ENCODE measurements at regions not wholly inside any gene's neighbourhood (a gene's known extent, or its start where the extent isn't known, plus 50 kb on each side); places are given as distances from the start of the nearest gene placed in this dataset.

DNA sequence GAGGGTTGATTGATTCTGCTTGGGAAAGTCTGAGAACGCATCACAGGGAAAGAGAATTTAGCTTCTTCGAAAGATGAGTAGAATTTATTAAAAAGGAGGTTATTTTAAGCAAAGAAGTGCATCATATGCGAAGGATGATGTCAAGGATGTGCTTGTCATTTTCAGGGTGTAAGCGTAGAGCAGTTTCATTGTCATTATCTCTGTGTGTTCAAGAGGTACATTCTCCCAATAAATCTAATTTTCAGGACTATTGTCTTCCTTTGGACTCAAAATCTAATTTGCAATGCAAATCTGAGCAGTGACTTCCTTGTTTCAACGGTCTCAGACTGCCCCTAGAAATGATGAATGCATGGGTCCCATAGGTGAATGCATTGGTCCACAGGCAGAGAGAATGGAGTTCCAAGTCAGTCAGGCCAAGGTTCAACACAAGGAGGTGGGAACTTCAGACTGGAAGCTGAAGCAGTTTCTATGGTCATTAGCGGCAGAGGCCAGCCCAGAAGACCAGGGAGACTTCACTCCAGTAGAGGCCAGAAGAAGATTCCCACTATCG is 99.8 kb downstream of the CDC42EP3 start:
- TF ChIP-seq BHLHE40 (IDR thresholded peaks at IDR 0.05; ENCODE audit: low read depth, low read length) = no peak
- TF ChIP-seq POLR2A (IDR thresholded peaks at IDR 0.05; ENCODE audit: low read length) = no peak
- TF ChIP-seq CTCF (IDR thresholded peaks at IDR 0.05) = no peak
- TF ChIP-seq, protein P1, sequence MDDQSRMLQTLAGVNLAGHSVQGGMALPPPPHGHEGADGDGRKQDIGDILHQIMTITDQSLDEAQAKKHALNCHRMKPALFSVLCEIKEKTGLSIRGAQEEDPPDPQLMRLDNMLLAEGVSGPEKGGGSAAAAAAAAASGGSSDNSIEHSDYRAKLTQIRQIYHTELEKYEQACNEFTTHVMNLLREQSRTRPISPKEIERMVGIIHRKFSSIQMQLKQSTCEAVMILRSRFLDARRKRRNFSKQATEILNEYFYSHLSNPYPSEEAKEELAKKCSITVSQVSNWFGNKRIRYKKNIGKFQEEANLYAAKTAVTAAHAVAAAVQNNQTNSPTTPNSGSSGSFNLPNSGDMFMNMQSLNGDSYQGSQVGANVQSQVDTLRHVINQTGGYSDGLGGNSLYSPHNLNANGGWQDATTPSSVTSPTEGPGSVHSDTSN (IDR thresholded peaks at IDR 0.05) = no peak
- TF ChIP-seq, protein P2, sequence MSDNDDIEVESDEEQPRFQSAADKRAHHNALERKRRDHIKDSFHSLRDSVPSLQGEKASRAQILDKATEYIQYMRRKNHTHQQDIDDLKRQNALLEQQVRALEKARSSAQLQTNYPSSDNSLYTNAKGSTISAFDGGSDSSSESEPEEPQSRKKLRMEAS (IDR thresholded peaks at IDR 0.05) = no peak
- TF ChIP-seq ZFP36 (IDR thresholded peaks at IDR 0.05; ENCODE audit: borderline replicate concordance, partially characterized antibody) = no peak

Data from A549 (cell line).